Activated CD8-positive, alpha-beta memory T cell treated with anti-CD3 and anti-CD28 coated beads for 4 hours (primary cell): ENCODE measurements at regions not wholly inside any gene's neighbourhood (a gene's known extent, or its start where the extent isn't known, plus 50 kb on each side); places are given as distances from the start of the nearest gene placed in this dataset.
"Not testable (repeated sequence)": the region's sequence is repeated elsewhere in the genome, so short reads cannot be mapped to it uniquely, and the experiment has no call there.

Experiments
- DNase-seq, 2 donors: peaks; one replicate each; pipeline ENCODE4 v3.0.0-alpha.2; 2020; ENCODE audit warnings: low read depth in 2 of 2

DNA sequence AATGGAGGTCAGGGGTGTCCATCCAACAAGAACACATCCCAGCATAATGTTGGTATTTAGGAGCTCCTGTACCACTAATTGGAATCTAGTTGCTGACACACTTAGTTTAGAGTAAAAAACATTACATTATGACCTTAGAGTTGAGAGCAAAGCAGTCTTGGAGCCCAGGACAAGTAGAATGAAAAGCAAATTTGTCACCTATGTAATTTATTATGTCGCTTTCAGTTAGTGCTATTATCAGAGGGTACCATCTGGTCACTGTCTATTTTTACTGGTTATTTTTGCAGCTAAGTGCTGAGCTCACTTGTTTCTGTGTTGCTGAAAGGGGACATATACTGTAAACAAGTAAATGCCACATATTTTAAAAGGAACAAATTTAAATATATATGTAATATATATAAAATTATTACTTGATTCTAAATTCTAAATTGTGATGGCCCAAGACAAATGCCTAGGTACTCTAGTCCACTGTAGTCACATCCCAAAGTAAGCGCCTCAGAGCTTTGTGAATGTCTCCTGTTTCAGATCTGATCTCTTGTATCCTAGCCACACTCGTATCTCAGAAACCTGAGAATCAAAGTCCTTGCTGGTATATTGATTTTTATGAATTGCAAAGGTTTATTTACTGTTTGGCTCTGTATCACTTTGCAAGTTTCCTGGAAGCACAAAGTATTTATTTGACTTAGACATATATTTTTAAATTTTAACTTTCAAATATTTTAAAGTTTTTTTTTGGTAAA, 148.6 kb upstream of the MAN1A1 start:
- DNase-seq: no peak

DNA sequence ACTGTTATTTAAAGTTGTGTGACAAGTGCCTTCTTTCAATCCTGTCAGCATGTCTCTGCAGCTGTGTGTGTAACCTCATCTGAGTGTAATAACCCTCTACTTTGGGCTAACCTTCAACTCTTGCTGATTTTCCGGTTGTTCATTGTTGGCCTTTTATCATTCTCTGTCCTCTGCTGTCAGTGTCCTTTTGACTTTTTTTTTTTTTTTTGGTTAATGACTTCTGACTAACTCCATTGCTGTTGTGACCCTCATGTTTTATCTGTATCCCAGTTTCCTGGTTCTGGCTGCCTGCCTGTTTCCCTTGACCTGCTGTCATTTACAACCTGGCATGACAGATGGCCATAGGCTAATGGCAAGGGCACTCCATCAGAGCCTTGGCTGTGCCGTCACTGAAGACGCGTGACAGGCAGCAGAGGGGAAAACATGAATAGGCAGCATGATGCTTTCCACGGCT, 145.7 kb upstream of the MAN1A1 start:
- no peak for DNase-seq

DNA sequence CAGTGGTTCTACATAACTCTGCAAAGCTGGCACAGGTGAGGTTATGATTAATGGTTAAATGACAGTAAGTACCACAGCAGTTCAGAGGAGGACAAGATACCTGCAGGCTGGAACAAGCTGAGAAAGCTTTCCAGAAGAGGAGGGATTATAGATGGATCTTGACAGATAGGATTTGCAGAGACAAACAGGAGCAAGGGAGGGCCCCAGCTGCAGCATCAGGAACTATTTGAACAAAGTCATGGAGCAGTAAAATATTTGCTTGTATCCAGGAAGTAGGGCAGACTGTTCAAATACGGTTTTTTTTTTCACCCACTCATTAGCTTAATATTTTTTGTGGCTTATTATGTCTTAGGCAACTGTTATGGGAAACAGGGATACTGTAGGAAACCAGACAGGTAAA, 144.4 kb upstream of the MAN1A1 start:
- DNase-seq: no peak

DNA sequence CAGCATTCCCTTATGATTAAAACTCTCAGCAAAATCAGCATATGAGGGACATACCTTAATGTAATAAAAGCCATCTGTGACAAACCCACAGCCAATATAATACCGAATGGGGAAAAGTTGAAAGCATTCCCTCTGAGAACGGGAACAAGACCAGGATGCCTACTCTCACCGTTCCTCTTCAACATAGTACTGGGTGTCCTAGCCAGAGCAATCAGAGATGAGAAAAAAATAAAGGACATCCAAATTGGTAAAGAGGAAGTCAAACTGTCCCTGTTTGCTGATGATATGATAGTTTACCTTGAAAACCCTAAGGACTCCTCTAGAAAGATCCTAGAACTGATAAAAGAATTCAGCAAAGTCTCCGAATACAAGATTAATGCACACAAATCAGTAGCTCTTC, 141.6 kb upstream of the MAN1A1 start:
- not testable (repeated sequence) for DNase-seq

DNA sequence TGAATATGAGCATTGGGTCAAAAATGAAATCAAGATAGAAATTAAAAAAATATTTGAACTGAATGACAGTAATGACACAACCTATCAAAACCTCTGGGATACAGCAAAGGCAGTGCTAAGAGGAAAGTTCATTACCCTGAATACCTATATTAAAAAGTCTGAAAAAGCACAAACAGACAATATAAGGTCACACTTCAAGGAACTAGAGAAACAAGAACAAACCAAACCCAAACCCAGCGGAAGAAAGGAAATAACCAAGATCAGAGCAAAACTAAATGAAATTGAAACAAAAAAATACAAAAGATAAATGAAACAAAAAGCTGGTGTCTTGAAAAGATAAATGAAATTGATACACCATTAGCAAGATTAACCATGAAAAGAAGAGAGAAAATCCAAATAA, 140.5 kb upstream of the MAN1A1 start:
- not testable (repeated sequence) for DNase-seq

DNA sequence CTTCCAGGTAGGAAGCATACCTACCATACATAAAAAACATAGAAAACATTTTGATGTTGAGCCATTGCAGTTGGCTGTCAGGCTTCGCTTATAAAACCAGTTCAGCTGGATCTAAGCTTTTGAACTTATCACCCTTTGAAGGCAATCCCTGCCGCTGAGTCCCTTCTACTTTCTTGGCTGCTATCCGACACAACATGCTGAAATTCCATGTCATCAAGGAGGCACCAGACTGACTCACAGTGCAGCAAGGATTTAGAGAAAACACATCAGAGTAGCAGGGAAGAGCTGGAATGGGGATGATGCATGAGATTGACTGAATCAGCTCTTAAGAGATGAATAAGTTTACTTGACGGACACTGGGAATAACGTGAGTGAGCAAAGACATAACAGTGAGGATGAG, 135.0 kb upstream of the MAN1A1 start:
- DNase-seq: no peak

DNA sequence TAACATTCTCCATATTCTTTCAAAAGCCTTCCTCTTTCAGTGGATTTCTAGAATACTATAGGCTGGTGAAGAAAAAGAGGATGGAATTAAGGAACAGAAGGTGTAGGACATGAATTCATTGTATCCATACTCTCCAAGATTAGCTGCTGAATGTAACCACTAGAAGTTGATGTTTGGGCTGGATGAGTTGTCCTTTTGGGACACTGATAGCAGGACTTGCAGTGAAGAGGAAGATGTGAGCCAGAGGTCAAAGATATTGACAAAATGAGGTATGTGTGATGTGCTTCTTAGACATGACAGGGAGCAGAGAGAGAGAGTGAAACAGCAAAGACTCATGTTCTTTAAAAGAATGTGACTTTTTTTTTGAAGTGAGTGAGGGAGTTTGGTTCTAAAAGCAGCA, 134.3 kb upstream of the MAN1A1 start:
- DNase-seq: no peak

DNA sequence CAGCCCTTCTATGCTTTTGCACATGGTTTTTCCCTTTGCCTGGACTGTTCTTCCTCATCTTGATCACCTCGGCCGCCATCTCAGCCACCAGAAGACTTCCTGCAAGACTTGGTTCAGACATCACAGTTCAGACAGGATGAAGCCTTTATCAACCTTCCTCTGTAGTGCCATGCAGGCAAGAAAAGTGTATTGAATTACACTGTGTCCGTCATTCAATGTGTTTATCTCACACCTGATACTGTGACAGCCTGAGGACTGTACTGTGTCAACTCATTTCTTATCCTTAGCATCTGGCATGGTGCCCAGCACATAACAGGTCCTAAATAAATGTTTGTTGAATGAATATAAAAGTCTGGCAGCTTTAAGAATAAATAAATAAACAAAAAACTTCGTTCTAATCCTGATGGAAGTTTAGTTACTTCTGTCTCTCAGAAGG, 133.3 kb upstream of the MAN1A1 start:
- DNase-seq: no peak

DNA sequence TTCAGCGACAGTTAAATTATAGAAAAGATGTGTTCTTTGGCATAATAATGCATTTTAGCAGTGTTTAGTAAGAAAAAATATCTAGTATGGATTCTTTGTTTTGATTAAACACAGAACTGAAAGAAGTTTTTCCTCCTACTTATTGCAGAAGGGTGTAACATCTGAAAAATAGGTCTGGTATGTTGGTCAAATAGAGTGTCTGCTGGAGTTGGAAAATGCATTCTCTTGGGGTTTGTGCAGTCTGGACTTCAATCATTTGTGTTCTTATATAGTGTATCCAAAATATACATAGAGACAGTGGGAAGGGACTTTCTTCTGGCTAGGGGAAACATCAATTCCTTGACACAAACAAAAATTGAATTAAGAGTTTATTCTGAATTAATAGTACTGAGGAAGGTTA, 132.4 kb upstream of the MAN1A1 start:
- DNase-seq: no peak

DNA sequence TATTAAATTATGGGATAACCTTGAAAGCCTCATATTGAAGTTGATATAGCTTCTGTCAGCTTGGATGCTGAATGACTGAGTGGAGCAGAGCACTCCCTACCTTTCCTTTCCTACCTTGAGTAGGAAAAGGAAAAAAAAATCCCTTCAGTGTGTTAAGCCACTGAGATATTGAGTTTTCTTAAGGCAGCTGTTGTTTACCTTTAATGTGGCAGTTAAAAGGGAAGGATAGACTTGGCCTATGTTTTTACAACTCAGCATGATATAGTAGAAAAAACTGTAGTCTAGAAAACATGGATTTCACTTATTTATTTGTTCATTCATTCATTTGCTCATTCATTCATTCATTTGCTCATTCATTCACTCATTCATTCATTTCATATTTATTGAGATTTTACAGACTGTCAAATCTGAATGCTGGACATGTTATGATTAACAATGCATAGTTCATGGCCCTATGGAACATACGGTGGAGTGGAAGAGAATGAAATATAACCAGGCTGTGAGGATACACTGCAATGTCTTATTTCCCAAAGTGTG, 131.5 kb upstream of the MAN1A1 start:
- DNase-seq: no peak

DNA sequence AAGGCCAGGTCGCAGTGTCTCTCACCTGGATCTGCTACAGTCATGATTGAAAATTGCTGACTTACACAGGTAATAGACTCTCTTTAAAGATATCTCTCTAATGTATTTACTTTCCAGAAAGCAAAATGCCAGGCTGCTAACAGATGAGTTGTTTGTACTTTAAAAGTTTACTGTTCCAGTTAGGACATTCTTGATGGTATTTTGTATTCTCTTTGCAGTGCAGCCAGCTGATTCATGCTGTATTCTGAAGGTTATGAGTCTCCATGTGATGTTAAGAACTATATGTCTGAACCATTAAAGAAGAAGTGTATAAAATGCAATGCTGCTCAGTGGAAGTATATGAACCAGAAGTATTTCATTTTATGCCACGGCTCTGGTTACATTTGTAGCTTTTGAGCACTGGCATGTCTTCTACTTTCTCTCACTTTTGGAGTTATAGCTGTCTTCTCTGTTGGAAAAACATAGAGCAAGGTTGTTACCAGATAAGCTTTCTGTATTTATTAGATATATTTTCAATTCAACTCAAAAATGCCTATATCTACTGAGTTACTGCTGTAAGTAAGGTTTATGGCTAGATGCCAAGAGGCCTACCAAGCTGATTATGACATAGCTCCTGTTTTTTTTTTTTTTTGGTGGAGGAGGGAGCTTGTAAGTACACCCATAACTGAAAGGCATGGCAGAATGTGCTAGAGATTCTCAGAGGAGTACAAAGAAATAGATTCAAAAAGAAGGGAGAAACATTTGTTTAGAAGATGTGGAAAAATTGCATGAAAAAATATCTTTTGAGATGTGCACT, 130.5 kb upstream of the MAN1A1 start:
- DNase-seq: no peak

DNA sequence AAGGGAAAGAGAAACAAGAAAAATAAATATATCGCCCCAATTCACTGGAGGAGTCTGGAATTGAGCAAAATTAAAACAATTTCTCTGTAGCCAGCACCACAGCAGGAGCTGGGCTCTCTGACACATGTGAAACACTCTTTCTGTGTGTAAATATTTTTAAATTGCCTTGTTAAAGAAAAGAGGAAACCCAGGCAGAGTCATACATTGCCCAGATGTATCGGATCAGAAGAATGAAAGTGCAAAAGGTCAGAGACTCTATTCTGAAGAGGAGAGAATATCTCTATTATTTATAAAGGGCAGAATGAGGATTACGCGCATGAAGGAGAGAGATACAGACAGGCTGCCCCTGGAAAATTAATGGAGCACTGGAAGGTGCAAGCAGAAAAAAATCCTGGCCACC, 127.0 kb upstream of the MAN1A1 start:
- no peak for DNase-seq

DNA sequence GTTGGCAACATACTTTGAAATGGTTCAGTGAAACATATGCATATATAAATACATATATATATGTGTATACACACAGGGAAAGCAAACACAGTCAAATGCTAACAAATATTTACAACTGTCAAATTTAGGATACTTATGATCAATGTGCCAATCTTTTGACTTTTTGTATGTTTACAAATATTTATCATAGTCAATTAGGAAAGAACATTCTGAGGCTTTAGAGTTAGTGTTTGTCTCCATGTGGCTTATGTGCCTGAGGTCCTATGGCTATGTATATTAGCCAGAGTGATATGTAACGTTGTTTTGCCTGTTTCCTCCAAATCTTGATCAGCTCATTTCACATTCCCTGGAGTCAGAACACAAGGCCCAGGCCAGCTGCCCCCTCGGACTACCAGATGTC, 126.5 kb upstream of the MAN1A1 start:
- no peak for DNase-seq

DNA sequence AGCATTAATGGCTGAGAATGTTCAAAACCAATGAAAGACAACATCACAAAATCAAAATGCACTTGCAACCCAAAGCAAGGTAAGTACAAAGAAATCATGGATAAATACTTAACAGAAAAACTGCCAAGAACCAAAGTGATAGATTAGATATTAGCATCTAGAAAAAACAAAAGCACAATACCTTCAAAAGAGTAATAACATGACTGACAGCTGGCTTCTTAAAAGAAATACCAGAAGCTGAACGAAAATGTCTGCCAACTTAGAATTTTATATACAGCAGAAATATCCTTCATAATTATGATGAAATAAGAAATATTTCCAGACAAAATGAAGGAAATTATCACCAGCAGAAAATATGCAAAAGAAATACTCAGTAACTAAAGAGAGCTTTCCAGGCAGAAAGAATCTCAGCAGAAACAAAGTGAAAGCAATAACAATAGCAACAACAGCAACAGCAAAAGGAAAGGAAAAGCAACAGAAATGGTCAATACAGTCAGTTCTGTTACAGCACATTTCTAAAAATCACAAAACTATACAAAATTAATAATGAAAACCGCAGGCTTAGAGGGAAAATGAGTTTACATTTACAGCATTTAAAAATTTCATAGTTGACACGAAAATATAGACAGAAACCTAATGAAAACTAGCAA, 121.5 kb upstream of the MAN1A1 start:
- no peak for DNase-seq

DNA sequence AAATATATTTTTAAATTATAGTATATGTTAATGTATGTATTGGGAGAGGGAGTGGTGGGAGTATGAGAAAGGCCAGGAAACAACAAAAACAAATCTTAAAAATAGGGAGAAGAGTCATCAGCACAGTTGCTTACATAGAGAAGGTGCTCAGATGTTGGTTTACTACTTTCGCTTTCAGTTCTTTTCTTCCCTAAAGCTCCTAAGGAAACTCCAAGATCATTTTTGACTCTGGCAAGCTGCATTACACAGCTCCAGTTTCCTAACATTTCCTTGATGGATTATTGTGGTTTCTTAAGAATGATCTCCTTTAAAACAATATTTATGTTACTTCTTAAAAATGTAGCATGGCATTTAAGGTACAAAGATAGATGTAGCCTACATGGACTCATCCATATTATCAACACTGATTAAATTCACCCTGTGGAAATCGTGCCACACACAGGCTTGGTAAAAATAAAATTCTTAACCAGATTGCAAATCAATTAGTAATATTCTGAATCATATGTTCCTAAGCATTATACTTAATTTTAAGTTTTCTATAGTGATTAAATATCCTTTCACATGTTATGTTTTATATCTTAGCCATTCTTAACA, 118.0 kb upstream of the MAN1A1 start:
- no peak for DNase-seq

DNA sequence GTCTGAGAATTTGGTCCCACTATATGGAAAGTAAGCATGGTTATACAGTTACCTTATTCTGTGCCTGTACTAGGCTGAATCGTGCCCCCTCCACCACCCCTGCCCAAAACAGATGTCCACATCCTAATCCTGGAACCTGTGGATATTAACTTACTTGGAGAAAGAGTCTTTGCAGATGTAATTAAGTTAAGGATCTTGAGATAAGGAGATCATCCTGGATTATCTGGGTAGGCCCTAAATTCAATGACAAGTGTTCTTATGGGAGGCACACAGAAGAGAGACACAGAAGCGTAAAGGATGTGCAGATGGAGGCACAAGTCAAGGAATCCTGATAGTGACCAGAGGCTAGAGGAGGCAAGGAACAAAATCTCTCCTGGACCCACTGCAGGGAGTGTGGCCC, 116.7 kb upstream of the MAN1A1 start:
- no peak for DNase-seq

DNA sequence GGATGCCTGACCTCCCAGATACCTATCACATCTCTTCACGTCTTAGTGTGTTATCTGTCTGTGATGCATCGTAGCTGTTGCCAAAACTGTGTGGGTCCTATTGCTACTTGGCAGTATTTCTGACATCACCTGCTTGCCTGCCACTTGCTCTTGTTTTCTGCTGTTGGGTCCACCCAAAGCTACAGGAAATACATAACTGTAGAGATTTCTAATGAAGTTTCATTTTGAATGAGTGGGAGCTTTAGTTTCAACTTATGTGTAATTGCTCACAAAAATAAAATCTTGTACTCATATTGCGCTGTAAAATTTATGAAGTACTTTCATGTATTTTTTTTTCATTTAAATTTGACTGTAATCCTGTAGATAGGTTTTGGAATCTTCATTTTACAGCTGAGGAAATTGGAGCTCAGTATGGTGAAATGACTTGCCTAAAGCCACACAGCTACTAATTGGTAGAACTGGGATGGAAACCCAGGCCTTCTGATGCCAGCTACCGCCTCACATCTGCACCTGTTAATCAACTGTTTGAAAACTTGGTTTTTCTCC, 113.6 kb upstream of the MAN1A1 start:
- DNase-seq: no peak

DNA sequence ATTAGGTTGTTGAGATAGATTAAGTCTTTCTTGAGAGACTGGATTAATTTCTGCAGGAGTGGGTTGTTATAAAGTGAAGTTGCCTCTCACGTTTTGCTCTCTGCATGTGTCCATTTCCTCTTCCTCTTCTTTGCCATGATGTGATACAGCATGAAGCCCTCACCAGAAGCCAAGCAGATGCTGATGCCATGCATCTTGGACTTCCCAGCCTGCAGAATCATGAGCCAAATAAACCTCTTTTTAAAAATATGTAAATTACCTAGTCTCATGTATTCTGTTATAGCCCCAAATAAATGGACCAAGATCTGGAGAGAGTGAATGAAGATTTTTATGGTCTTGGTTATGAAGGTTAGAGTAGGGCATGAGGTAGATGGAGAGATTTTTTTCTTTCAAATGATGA, 111.6 kb upstream of the MAN1A1 start:
- no peak for DNase-seq

DNA sequence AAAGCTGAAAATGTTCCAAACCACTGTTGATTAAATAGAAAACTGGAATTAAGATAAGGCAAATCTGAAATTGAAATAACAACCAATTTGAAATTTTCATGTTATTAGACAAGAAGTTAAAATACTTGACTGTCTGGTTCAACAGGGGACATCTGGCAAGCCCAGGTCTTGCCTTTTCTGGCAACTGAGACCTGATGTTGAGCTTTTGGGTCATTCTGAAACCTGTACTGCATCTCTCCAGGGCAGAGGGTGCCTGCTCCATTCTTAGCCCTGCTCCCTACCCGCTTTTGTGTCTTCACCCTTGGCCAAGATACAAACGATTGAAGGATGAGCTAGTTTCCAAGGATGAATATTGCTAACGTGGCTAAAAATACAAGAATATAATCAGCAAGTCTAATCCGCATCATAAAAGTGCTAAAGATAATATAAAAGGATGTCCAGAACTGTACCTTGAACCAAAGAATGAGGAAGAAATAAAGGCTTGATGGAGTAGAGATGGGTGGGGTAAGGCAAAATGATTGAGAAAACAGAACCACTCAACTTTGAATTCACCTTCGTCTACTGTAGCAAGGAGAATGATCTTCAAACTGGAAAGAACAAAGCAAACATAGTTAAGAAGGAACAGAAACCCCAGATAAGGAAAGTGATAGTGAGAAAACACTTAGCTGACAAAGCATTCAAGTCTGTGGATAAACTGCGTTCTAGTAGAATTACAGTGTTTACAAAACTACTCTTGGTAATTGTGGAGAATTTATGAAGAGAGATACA, 109.8 kb upstream of the MAN1A1 start:
- DNase-seq: no peak

DNA sequence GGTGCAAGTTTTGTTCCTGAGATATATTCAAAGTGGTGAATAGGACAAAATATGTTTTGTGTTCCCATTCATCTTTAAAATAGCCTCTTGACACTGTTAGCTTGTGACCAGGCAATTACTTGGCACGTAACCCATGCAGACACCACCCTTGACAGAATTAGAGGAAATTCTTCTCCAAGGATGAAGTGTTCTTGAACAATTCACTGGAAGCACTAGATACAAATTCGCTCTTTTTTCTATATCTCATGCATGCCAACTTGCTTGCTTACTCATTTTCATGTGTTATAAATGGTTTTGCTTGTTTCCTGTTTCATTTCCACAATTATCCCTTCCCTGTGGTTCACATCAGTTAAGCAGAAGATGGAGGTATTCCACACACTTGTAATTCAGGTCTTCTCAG, 105.2 kb upstream of the MAN1A1 start:
- DNase-seq: no peak
